NCI-H345 (cell line): ENCODE measurements at regions not wholly inside any gene's neighbourhood (a gene's known extent, or its start where the extent isn't known, plus 50 kb on each side); places are given as distances from the start of the nearest gene placed in this dataset.
A peak's percentile ranks its signal among the peaks of the same experiment; 100 is the strongest.

Source experiments
- DNase-seq: peaks from one replicate; lab custom pipeline; 2025; lab: John Stamatoyannopoulos, UW

DNA sequence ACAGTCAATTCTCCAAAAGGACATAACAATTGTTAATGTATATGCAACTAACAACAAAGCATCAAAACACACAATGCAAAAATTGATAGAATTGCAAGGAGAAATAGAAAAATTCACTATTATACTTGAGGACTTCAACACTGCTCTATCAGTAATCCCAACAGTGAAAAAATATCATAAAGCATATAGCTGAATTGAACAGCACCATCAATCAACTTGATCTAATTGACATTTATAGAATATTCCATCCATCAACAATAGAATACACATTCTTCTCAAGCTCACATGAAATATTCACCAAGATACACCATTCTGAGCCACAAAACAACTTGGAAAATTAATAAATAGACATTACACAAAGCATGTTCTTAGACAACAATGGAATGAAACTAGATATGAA is 60.1 kb upstream of the ASXL3 start:
- no peak for DNase-seq

- no peak for DNase-seq
Observed at GRCh38 chr18:33513027-33513426, 65.0 kb upstream of the ASXL3 start.

DNA sequence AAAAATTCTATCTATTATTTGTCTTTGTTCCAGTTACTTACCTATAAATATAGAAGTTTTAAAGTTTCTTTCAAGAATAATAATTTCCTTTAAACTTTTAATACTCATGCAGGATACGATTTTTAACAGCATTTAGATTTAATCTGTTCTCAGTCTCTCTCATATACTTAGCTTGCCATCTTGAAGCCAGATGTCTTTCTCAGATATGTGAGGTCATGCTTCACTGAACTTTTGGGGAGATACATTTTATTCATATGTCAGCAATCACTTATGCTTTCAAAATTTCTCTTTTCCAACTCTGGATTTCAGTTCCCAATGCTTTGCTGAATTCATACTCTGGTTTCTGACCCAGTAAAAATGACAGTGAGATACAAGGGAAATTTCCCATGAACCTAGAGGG is 66.5 kb upstream of the CCDC178 start:
- no peak for DNase-seq

- DNase-seq, result no peak
Observed at GRCh38 chr18:33505798-33506197, 65.3 kb upstream of the CCDC178 start.

GRCh38 chr18:33505297-33505696 is 64.8 kb upstream of the CCDC178 start:
- no peak for DNase-seq

GRCh38 chr18:33495278-33495677 is 54.8 kb upstream of the CCDC178 start:
- DNase-seq, result peak; percentile 55
